ENCODE measurements at regions not wholly inside any gene's neighbourhood (a gene's known extent, or its start where the extent isn't known, plus 50 kb on each side); places are given as distances from the start of the nearest gene placed in this dataset.

DNA sequence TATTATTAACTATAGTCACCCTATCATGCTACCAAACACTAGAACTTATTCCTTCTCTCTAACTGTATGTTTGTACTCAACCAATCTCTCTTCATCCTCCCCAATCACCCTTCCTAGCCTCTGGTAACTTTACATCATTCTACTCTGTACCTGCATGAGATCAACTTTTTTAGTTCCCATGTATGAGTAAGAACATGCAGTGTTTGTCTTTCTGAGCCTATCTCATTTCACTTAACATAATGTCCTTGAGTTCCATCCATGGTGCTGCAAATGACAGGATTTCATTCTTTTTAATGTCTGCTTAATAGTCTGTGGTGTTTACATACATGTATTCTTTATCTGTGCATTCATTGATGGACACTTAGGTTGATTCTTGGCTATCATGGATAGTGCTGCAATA, 108.9 kb upstream of the RFX8 start:
- TF ChIP-seq POLR2A (IDR thresholded peaks at IDR 0.05; ENCODE audit: low read depth, low read length) (no peak), EZH2 (IDR thresholded peaks at IDR 0.05; ENCODE audit: borderline replicate concordance, low read depth, low read length, severe bottlenecking) (no peak), POLR2AphosphoS5 (IDR thresholded peaks at IDR 0.05; ENCODE audit: insufficient read depth, low read depth, low read length) (no peak), FOS (IDR thresholded peaks at IDR 0.05; ENCODE audit: borderline replicate concordance, insufficient read depth, low read length) (no peak), MYC (IDR thresholded peaks at IDR 0.05; ENCODE audit: low read depth, low read length) (no peak), JUN (IDR thresholded peaks at IDR 0.05; ENCODE audit: borderline replicate concordance, insufficient read depth, insufficient read length, low read depth) (no peak), GATA2 (IDR thresholded peaks at IDR 0.05; ENCODE audit: insufficient read depth, insufficient read length, low read depth, low read length) (no peak)
- TF ChIP-seq, protein P1, sequence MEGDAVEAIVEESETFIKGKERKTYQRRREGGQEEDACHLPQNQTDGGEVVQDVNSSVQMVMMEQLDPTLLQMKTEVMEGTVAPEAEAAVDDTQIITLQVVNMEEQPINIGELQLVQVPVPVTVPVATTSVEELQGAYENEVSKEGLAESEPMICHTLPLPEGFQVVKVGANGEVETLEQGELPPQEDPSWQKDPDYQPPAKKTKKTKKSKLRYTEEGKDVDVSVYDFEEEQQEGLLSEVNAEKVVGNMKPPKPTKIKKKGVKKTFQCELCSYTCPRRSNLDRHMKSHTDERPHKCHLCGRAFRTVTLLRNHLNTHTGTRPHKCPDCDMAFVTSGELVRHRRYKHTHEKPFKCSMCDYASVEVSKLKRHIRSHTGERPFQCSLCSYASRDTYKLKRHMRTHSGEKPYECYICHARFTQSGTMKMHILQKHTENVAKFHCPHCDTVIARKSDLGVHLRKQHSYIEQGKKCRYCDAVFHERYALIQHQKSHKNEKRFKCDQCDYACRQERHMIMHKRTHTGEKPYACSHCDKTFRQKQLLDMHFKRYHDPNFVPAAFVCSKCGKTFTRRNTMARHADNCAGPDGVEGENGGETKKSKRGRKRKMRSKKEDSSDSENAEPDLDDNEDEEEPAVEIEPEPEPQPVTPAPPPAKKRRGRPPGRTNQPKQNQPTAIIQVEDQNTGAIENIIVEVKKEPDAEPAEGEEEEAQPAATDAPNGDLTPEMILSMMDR (IDR thresholded peaks at IDR 0.05; ENCODE audit: extremely low read depth in 1 of 2, insufficient read depth in 1 of 2, low read depth in 1 of 2, low read length in 2 of 2), result no peak
- TF ChIP-seq, protein P2, sequence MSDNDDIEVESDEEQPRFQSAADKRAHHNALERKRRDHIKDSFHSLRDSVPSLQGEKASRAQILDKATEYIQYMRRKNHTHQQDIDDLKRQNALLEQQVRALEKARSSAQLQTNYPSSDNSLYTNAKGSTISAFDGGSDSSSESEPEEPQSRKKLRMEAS (IDR thresholded peaks at IDR 0.05; ENCODE audit: insufficient read depth, insufficient read length), result no peak
